GM21576 (cell line): ENCODE measurements at regions not wholly inside any gene's neighbourhood (a gene's known extent, or its start where the extent isn't known, plus 50 kb on each side); places are given as distances from the start of the nearest gene placed in this dataset.

Source experiments
- ATAC-seq: cut with Tn5 transposase; IDR thresholded peaks from one replicate; pipeline ENCODE4 v1.9.1; 2021; ENCODE audit warnings: mild to moderate bottlenecking, moderate library complexity; ENCODE audit not compliant: unreplicated experiment

DNA sequence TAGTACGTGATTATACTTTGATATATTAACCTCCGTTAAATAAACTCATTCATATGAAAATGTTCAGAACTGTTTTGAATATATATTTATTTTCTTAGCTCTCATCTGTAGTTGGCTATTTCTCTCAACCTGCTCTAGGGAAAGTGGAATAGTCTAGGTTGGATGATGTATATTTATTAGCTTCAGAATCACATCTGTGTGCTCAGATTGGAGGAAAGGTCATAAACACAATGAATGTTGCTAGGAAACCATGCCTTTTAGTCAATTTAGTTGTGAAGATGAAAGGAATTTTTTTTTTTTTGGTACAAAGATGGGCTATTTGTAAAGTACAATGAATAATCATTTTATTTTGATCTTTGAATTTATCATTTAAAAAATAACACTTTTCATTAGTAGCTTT, 439.1 kb downstream of the FOXG1 start:
- ATAC-seq = no peak

DNA sequence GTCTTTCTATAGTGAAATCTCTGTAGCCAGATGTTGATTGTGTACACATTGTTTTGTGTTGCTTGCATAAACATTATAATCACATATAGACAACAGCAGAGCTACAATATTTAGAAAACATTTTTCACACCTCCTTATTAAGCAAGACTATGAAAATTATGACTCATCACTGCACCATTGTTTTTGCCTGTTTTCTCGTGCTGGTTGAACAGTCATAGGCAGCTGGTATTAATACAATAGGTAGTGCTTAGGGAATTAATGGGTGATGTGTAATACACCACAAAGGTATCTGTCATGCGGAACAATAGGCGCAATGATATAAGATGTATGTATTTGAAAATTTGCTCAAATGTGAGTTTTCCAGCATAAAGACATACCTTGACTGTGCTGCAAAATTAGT, 449.3 kb downstream of the FOXG1 start:
- no peak for ATAC-seq

DNA sequence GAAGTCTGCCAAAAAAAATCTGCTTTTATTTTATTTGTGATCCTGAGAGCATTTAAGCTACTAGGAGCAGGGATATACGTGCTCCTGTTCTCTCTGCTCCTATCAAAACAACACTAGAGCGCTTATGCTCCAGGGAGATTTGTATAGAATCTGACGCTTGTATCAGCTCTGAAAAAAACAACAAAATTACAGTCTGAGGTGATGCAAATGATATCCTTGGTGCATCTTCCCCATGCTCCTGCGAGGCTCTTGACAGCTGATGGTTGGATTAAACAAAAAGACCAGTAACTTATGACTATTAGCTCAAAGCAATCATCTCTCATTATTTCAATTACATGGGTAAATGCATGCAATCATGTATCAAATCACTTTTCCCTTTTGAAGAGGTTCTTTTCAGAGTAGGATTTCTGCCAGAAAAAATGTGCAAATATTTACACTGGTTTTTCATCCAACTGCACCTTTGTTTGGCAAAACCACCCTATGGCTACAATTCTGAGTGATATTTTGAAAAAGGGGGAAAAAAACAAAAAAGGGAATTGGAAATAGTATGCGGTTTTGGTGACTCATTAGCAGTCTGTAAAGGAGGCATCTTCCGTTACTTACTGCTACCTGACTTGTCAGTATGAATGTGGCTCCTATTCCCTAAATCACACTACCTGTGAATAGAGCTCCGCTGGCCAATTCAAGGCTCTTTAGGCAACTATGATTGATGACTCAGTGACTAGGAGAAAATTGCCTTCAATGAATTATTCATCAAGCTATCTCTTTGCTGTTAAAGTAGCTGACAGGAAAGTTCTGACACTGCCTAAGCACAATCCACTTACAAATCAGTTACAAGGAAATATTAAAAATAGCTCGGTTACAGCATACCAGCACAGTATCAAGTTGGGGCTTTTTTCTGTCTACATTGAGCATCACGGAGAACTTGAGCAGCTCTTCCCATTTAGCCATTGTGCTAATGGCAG, 450.0 kb downstream of the FOXG1 start:
- no peak for ATAC-seq

DNA sequence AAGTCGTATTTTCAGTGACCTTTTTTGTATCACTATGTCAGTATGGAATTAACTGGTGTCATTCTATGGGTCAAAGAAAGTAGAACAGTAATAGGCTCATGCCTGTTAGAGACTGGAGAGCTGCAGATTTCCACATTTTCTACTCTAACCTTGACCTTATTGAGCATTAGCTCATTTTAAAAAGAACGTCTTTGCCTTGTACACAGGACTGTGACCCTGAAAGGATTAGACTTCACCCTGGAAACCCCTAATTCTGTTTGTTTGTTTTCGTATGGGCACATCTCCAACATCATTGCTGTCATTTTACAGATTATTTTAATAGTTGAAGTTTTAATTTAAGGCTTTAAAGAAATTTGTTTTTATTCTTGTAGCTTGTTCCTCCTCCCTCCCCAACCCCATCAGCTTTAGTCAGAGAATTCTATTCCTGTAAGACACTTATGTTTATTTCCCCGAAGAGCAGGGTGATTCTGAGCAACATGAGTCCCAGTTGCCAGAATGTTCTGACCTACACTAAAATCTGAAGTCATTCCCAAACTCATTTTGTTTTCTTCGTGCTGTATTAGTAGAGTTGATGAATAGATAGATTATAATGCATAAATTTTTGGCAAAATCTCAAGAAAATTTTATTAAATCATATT, 451.3 kb downstream of the FOXG1 start:
- no peak for ATAC-seq

DNA sequence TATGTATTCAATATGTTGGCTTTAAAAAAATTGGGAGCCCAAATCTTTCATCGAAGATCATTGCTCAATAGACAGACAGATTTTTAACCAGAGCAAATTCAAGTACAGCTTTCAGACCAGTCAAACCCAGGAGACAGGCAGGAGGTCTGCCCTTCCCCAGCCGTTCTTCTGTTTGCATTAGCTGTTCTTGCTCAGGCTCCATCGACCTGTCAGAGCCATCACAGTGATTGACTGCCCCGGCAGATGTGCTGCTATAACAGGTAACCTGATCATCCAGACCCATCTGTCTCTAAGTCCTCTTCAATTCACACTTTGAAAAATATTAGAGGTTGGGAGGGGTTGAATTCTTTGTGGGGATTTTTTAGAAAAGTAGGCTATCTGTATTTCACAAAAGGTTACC, 453.5 kb downstream of the FOXG1 start:
- no peak for ATAC-seq

DNA sequence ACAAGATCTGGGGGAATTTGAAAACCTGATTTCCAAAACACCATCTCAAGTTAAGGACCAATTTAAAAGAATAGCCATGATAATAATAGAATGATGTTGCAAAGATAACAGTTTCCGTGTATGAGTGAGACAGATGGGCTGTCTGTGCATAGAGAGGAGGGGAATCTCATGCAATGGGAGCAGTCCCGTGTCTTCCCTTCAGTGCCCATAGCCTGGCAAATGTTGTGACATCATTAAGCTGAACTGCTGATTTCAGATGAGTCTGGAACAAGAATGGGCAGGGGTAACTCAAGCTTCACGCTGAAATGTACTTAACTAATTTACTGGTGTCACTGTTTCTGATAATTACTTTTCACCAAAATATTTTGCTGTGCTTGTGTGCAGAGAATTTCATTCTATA, 454.0 kb downstream of the FOXG1 start:
- no peak for ATAC-seq

DNA sequence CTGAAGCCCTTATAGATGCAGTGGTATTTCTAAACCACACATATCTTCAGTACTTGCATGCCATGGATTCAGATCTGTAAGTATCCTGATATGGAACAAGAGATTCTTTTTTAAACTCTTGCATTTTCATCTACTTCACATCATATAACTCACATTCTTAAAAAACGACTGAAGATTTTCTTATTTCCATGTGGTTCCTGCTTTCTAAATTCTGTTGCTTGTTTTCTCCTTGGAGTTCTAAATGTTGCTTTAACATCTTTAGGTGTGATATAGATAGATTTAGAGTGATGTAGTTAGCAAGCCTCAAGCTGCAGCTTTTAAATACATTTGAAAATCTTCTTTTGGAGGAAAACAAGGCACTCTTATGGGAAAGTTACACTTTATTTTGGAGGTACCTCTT, 455.4 kb downstream of the FOXG1 start:
- ATAC-seq = no peak

DNA sequence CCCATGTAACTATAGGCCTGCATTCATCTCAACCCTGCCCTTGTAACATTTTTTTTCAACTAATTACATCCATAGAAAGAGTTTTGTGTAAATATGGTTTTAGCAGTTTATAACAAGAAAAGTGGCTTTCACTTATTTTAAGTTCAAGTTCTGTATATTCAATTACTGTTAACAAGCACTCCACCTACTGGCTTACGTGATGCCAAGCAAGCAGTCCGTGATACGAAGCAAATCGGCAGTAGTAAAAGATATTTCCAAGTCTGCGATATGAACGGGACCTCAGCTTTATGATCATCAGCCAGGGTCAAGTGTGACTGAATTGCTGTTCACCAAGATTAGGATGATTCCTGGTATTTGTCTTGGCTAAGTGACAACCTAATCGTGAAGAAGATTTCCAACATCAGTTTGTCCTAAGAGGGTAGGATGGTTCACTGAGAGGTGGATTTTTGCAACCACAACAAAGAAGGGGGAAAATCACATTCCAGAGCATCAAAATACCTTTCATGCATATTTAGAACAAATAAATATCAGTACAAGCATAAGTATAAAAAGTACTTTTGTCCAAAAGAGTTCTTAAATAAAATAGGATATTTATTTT, 456.2 kb downstream of the FOXG1 start:
- ATAC-seq = no peak

DNA sequence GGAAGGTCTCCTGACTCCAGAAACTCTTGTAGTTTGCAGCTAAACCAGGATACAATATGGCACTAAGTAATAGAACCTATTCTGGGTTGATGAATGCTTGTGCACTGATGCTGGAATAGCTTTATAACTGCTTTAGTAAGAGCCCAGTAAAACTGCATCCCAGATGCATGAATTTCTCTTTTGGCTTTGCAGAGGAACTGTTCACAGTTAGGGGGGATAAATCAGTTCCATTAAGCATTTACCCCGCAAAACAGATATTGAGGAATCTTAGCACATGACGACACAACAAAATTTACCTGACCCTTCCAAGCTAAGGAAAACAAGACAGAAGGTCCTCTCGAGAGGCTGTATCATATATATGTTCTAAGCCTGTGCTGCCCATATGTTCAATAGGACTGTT, 457.4 kb downstream of the FOXG1 start:
- no peak for ATAC-seq

DNA sequence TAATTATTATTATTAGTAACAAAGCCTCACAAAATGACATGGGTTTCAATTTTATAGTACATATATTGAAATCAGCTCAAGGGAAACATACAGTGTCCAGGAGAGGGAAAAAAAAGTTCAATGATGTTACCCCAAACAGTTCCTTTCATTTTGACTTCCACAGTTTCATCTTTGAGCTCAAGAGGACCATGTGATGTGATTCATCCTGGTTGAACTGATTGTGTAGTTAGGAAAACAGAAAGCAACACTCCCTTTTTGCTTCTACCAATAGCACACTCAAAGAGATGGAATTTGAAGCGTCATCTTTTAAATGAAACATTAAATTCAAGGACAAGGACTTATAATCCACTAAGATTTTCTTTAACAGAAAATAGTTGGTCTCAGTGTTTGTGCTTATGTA, 461.0 kb downstream of the FOXG1 start:
- no peak for ATAC-seq

DNA sequence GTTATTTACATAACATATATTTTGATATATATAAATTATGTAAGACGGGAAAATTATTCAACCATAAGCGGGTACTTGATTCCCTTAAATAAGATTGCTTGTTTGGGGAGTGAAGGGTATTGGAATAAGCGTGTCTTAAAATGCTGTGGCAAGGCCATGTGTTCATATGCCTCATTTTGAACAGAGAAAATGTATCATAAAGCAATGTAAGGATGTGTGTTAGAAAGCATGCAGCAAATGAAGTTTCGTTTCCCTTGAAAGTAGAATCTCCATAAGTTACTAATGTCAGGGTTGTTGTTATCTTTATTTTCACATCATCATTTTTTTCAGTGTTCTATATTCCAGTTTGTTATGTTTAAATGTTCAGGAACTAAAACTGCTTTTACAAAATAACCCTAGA, 465.6 kb downstream of the FOXG1 start:
- no peak for ATAC-seq

DNA sequence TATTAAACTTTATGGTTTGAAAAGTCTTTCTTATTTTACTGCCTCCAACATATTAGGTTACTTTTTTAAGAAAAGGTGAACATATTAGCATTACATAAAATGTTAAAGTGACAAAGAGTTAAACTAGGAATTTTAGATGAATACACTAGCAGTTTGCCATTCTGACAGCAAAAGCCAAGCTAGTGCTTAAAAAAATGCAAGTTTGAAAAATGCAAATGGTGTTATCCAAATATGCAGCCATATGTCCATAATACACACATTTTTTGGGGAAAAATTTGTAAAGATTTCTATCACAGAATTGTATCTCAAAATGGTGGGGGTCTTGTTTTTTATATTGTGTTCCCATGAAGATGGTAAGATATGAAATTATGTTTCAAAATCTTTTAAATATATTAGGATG, 466.1 kb downstream of the FOXG1 start:
- ATAC-seq = no peak

DNA sequence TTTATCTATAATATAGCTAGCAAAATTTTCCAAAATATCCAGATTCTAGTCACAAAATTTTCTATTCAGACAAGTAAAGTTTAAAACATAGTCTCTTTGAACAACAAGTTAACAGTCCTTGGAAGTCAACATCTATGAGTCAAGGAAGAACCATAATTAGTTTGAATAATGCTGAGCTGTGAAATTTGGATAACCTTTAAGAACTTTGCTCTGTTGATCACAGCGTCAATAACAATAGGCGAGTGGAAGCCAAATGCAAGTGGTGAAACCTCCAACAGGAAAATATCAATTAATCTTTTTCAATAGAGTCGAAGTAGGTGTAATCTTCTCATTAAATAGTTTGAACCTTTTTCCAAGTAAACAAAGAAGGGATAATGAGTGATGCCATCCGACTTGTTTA, 466.6 kb downstream of the FOXG1 start:
- no peak for ATAC-seq

DNA sequence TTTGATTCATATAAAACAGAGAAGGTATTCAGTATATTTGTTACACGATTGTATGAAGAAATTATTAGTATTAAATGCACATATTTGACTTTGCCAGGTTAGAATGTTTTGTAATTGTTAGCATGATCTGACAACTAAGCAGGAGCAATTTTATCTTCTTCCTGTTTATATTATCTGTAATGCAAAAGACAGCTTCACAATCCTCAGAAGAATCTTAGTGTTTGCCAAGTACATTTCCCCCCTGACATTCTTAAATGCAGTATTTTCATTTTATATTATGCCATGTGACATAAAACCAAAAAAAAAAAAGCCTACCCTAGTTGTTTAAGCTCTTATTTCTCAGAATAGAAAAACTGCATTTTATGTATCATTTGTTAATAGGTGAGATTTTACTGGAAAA, 469.4 kb downstream of the FOXG1 start:
- ATAC-seq = no peak

DNA sequence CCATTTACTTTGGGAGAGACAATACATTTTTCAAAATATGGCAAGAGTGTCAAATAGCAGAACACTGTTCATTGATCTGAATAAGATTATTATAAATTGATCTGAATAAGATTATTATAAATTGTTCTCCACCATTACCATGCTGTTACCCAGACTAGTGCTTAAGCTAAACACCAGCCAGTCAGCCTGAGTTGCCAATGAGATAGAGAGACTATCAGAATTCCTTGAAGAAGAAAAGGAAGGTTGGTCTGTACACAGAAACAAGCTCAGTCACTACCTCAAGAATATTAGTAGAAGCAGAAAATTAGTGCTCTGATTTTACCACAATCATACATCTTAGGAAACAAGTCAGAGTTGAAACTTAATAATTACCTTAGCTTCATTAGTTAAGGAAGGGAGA, 469.8 kb downstream of the FOXG1 start:
- ATAC-seq = no peak

DNA sequence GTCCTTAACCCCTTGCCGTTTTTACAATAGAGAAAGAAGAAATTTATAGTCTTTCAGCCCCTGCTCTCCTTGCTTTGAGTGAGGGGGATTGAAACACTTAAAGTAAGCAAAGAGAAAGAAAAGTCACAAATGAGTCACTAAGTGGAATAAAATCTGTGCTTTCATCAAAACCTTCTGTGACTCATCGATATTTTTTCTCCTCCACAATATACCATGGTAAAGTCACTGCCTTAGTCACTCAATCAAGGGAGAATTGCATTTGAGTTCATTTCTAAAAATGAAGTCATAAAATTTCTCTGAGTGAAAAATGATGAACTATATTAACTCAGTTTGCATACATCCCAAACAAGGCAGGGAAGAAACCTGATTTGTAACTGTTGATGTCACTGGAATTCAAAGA, 470.3 kb downstream of the FOXG1 start:
- ATAC-seq = no peak

DNA sequence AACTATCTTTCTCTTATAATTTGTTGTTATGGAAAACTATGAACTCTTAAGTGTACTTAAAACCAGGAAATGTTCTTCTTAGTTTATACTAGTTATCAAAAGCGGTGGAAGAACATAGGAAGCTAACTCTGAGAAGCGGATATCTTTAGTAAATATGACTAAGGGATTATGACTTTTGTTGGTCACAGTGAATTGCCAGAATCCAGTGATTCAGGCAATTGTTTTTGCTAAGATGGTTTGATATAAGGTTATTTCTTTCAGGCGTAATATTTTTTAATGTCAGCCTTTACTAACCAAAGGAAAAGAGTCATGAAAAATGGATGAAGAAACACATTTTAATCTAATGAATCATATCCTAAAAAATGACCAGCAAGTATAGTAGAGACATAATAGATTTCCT, 473.5 kb downstream of the FOXG1 start:
- no peak for ATAC-seq

DNA sequence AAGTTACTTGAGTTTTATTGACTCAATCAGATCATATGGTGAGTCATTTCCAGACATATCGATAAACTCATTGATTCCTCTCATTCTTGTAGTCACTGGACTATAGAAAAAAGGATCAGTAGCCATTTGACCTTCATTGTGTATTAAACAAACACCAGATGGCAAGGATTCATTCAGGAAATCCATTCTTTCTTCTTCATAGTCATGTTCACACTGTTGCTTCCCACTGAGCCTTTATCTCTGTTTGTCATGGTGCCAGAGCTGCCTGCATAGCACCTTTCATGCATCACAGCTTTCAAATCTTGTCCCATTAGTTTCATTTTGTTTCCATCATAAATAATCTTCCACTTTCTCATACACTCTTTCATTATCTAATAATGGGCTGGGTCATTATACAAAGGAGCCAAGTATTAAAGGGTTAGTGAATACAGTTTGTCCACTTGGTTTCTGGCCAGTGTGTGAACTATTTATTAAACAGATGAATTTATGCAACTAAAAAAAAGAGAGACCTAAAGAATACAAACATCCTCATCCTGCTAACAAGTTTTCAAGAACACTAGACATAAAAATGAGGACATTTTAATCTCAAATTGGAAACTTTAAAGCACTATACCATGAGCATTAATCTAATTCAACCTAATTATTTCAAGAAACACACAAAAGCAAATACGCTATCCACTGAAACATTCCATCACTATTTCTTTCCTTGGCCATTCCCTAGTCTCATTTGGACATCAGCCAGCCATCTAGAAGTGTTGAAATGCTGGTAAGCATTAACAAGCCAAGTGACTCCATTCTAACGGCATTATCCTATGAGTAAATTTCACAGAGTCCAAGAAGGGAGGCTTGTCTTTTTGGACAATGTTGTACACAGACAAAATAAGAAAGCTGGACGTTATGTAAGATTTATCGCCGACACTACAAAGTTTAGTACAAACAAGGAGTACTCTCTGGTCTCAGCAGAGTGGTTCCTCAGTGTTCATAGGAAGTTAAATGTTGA, 476.5 kb downstream of the FOXG1 start:
- no peak for ATAC-seq

DNA sequence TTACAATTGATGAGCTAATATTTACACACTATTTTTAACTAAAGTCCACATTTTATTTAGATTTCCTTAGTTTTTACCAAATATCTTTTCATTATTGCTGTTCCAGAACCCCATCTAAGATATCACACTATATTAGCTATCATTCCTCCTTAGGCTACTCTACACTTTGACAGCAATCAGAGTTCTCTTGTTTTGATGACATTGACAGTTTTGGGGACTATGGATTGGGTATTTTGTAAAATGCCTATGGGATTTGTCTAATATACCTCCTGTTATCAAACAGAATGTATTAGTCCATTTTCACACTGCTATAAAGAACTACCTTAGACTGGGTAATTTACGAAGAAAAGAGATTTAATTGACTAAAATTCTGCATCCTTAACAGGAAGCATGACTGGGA, 489.1 kb downstream of the FOXG1 start:
- ATAC-seq = no peak

DNA sequence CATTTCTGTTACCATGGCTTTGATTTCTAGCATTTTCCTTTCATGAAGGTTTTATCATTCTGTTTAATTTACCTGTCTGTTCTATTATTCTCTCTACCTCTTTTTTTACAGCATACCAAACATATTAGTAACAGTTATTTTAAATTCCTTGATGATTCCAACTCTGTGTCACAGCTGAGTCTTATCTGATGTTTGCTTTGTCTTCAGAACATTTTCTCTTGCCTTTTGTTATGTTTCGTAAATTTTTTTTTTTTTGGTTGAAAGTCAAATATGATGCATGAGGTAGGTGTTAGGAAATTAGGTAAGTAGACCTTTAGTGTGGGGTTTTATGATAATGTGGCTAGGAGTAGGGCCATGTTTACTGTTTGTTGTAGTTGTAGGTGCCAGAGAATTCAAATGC, 496.4 kb downstream of the FOXG1 start:
- ATAC-seq = no peak

DNA sequence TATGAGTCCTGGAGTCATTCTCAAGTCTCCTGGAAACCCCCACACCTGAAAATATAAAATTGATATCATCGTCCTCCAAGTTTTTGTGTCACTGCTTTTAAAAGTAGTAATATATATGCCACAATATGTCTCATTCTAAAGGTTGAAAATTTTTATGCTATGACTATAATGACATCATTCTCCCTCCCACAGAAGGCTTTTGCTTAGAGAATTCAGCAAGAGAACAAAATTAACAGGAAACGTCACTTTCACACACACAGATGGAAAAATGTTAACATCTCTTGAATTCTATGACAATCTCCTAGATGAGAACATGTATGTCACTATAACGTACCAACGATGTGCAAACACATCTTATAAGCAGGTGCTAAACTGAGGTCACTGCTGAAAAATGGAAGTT, 498.3 kb downstream of the FOXG1 start:
- ATAC-seq = no peak
